ENCODE measurements at regions not wholly inside any gene's neighbourhood (a gene's known extent, or its start where the extent isn't known, plus 50 kb on each side); places are given as distances from the start of the nearest gene placed in this dataset.

GRCh38 chr4:112766422-112766821, 129.5 kb downstream of the LARP7 start:
- peak; percentile 22 for DNase-seq (ENCODE audit: low spot score)
- in situ Hi-C loops (cut with HindIII; ENCODE audit: low sequenced_read_pairs), result no loop called here

DNA sequence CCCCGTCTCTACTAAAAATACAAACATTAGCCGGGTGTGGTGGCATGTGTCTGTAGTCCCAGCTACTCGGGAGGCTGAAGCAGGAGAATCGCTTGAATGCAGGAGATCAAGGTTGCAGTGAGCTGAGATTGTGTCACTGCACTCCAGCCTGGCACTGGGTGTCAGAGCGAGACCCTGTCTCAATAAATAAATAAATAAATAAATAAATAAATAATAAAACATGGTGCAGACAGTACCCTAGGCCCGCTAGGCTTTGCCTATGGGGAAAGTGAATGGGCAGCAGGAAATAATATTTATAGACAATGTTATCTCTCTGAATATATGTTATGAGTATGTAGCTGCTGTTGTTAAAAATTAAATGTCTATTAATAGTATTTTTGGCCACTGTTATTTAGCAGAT, 130.4 kb downstream of the LARP7 start:
- no peak for DNase-seq (ENCODE audit: low spot score)
- in situ Hi-C loops (cut with HindIII; ENCODE audit: low sequenced_read_pairs), result no loop called here

- DNase-seq (ENCODE audit: low spot score), result no peak
- in situ Hi-C loops (cut with HindIII; ENCODE audit: low sequenced_read_pairs), result no loop called here
Observed at GRCh38 chr4:112770114-112770513, 133.2 kb downstream of the LARP7 start.

GRCh38 chr4:112775801-112776200, 138.9 kb downstream of the LARP7 start:
- DNase-seq (ENCODE audit: low spot score), result no peak
- in situ Hi-C loops (cut with HindIII; ENCODE audit: low sequenced_read_pairs), result no loop called here

DNA sequence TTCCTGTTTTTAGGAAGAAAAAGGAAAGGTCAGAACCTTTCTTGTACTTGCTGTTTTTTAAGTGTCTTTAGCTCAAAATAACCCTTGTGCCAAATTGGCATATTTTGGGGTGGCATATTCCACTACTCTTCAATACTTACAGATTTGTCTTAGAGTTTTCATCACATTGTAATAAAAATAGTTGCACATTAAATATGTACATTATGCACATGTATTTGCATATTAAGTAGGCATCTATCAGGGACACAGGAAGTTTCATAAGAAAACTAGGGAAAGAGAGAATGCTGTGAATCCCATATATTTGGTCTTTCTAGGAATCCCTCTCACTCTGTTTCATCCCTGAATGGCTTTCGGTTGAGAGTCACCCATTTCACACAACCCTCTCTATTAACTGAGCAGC, 139.6 kb downstream of the LARP7 start:
- DNase-seq (ENCODE audit: low spot score), result no peak
- in situ Hi-C loops (cut with HindIII; ENCODE audit: low sequenced_read_pairs), result no loop called here

DNA sequence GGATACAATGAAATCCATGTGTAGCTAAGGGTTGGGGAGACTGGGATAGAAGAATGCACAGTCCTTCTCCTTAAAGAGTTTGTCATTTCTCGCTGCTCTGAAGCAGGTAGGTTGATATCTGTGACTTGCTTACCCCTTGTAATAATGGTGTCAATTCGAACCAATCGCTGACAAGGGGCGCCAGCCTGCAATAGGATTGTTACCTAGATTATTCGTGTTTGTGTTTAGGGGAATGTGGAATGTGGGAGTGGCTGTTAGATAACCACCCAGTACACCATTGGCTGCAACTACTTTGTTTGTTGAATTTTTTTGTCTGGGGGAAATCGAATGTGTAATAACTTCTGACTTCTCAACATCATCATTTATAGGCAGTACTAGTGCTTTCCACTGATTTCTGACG, 141.6 kb downstream of the LARP7 start:
- in situ Hi-C loops (cut with HindIII; ENCODE audit: low sequenced_read_pairs), result no loop called here
- no peak for DNase-seq (ENCODE audit: low spot score)

DNA sequence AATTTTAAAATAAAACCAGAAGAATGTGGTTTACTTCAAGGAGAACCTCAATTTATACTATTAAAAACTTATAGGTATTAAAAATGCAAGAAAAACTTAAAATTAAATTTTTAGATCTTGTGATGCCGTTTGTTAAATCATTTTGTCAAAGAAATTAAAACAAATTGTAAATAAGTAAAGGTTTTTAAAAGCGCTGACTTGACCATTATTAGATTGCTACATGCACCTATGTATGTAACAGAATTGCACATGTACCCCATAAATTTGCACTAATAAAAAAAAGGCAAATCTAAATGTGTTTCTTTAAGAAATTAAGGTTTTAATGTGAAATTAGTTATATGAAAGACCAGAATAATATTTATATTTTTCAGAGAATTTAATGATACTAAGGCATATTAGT, 156.1 kb downstream of the LARP7 start:
- in situ Hi-C loops (cut with HindIII; ENCODE audit: low sequenced_read_pairs), result no loop called here
- DNase-seq (ENCODE audit: low spot score), result no peak

- DNase-seq (ENCODE audit: low spot score), result no peak
- in situ Hi-C loops (cut with HindIII; ENCODE audit: low sequenced_read_pairs), result no loop called here
Observed at GRCh38 chr4:112800001-112800400, 163.1 kb downstream of the LARP7 start.

DNA sequence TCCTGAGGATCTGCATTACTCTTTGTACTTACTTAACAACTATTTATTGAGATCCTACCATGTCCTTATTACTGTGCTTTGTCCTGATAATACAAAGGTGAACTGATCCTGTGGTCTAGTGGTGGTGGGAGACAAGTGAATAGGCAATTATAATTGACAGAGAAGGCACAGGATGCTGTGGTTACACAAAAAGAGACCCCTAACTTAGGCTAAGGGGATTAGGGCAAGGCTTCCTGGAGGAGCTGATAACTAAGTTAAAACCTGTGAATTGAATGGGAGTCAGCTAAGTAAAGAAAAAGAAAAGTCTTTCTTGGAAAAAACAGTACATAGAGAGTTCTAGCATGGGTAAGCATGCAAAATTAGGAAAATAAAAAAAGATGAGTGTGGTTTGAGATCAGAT, 164.4 kb downstream of the LARP7 start:
- in situ Hi-C loops (cut with HindIII; ENCODE audit: low sequenced_read_pairs), result no loop called here
- no peak for DNase-seq (ENCODE audit: low spot score)

GRCh38 chr4:112802780-112803179, 165.8 kb downstream of the LARP7 start:
- in situ Hi-C loops (cut with HindIII; ENCODE audit: low sequenced_read_pairs), result no loop called here
- no peak for DNase-seq (ENCODE audit: low spot score)

GRCh38 chr4:112807083-112807482, 170.1 kb downstream of the LARP7 start:
- in situ Hi-C loops (cut with HindIII; ENCODE audit: low sequenced_read_pairs), result no loop called here
- DNase-seq (ENCODE audit: low spot score), result no peak

- in situ Hi-C loops (cut with HindIII; ENCODE audit: low sequenced_read_pairs), result no loop called here
- peak; percentile 8 for DNase-seq (ENCODE audit: low spot score)
Observed at GRCh38 chr4:112808001-112808400, 171.1 kb downstream of the LARP7 start.

GRCh38 chr4:112813790-112814189, 176.8 kb downstream of the LARP7 start:
- no peak for DNase-seq (ENCODE audit: low spot score)
- in situ Hi-C loops (cut with HindIII; ENCODE audit: low sequenced_read_pairs), result no loop called here

DNA sequence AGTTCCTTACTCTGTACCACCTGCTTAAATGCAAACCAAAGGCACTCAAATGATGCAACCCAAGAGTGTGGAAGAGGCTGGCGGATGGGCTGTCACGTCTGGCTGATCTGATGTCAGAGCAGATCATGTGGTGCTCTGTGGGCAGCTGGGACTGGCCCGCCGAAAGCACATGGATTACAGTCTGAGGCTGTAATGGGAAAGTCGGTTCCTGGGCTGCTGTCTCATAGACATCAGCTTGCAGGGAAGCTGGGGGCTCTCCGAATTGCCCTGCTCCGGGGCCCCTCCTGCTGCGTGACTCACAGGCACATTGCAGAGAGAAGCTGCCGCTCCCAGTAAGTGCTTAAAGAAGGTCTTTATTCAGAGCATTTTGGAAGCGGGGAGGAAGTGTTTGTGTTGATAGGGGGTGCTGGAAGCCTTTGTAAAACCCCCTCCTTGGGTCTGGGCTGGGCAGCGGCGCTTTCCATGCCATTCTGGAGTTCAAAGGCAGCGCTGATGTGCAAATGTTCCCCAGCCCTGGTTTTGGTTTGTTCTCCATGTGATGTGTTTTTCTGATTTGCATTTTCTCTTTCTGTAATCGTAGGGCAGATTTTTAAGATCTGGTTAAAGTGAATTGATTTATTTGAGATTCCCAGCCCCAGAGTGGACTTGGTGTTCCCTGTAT, 181.1 kb downstream of the LARP7 start:
- in situ Hi-C loops (cut with HindIII; ENCODE audit: low sequenced_read_pairs), result no loop called here
- DNase-seq (ENCODE audit: low spot score), result peak; percentile 71

DNA sequence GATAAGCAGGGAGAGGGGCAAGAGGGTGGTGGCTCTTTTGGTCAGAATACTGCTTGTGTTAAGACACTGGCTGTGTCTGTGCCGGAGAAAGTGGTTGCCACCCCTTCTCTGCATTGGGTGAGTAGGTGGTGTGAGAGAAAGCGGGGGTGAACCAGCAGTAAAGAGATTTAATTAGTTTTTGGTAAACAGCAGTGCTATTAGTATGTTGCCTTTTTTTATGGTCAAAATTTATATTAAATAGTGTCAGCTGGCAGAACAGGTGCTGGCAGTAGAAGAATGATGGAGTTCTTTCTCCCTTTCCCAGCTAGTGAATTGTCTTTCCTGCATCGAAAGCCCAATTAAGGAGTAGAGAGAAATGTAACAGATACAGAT, 181.6 kb downstream of the LARP7 start:
- in situ Hi-C loops (cut with HindIII; ENCODE audit: low sequenced_read_pairs), result no loop called here
- peak; percentile 24 for DNase-seq (ENCODE audit: low spot score)

DNA sequence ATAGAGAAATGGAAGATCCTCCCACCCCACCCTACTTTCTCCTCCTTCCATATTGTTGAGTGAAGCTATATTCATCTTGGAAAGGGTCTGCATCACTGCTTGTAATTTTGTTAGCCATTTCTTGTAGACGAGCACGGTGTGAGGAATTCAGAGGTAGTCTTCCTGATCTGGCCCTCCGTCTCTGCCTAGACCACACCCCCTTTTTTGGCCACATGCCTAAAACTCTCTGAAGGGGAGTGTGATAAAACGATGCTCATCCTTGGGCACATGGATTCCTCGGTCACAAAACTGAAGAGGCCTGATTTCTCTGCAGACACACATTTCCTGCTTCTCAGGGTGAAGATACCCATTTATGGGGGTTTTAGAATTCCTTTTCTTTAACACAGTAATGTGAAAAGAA, 182.8 kb downstream of the LARP7 start:
- in situ Hi-C loops (cut with HindIII; ENCODE audit: low sequenced_read_pairs), result no loop called here

GRCh38 chr4:112823156-112823555, 186.2 kb downstream of the LARP7 start:
- DNase-seq (ENCODE audit: low spot score), result no peak
- in situ Hi-C loops (cut with HindIII; ENCODE audit: low sequenced_read_pairs), result no loop called here

More for the DNA sequence above, 182.8 kb downstream of the LARP7 start:
- no peak for DNase-seq (ENCODE audit: low spot score)

GRCh38 chr4:112823606-112824005, 186.7 kb downstream of the LARP7 start:
- no peak for DNase-seq (ENCODE audit: low spot score)
- in situ Hi-C loops (cut with HindIII; ENCODE audit: low sequenced_read_pairs), result no loop called here

GRCh38 chr4:112830753-112831386, 193.9 kb downstream of the LARP7 start:
- in situ Hi-C loops (cut with HindIII; ENCODE audit: low sequenced_read_pairs), result no loop called here
- DNase-seq (ENCODE audit: low spot score), result no peak

GRCh38 chr4:112832493-112832892, 195.6 kb downstream of the LARP7 start:
- DNase-seq (ENCODE audit: low spot score), result no peak
- in situ Hi-C loops (cut with HindIII; ENCODE audit: low sequenced_read_pairs), result no loop called here

- in situ Hi-C loops (cut with HindIII; ENCODE audit: low sequenced_read_pairs), result no loop called here
- no peak for DNase-seq (ENCODE audit: low spot score)
Observed at GRCh38 chr4:112836895-112837294, 200.0 kb downstream of the LARP7 start.

Data from G401 (cell line).